Peyer's patch (tissue), 4 donors: ENCODE measurements at regions not wholly inside any gene's neighbourhood (a gene's known extent, or its start where the extent isn't known, plus 50 kb on each side); places are given as distances from the start of the nearest gene placed in this dataset.

Source experiments
- DNase-seq, 3 donors: peaks; one replicate each; pipeline ENCODE4 v3.0.0-alpha.2; 2017 to 2019
- H3K27ac ChIP-seq, 4 donors: fragments of 200-600 bp; sonication (generic); one replicate each; pipeline ENCODE4 v1.5.1; 2016 to 2019
- H3K27me3 ChIP-seq, 2 donors: fragments of 200-600 bp; sonication (generic); one replicate each; pipeline ENCODE4 v1.5.1; 2019
- H3K36me3 ChIP-seq, 3 donors: fragments of 200-600 bp; sonication (generic); one replicate each; pipeline ENCODE4 v1.5.1; 2016 to 2019
- H3K4me1 ChIP-seq, 4 donors: fragments of 200-600 bp; sonication (generic); one replicate each; pipeline ENCODE4 v1.5.1; 2016 to 2019
- H3K4me3 ChIP-seq, 4 donors: fragments of 200-600 bp; sonication (generic); 1 replicate in 3 of 4; 2 replicates in 1 of 4; pipeline ENCODE4 v1.5.1; 2016 to 2019; ENCODE audit warnings: mild to moderate bottlenecking in 1 of 4
- H3K9me3 ChIP-seq, 4 donors: fragments of 200-600 bp; sonication (generic); one replicate each; pipeline ENCODE4 v1.5.1; 2016 to 2019; ENCODE audit warnings: mild to moderate bottlenecking in 1 of 4
- CTCF ChIP-seq, 6 experiments: fragments of 450-650 bp in 4 of 6; fragments of 200-600 bp in 2 of 6; sonication (generic) in 1 of 6; IDR thresholded peaks; one replicate each; pipeline ENCODE4 v1.5.1; 2017 to 2019; ENCODE audit warnings: antibody characterized with exemption in 6 of 6, mild to moderate bottlenecking in 3 of 6, moderate library complexity in 1 of 6
- POLR2A ChIP-seq, 2 donors: fragments of 450-650 bp; IDR thresholded peaks; one replicate each; pipeline ENCODE4 v1.5.1; 2017; ENCODE audit warnings: antibody characterized with exemption in 2 of 2, mild to moderate bottlenecking in 2 of 2, moderate library complexity in 2 of 2

- Histone ChIP-seq H3K9me3 (no peaks in the 10 kb centered on the region), H3K4me1 (no peaks in the 10 kb centered on the region), H3K27ac (no peak overlapping the region), H3K36me3 (no peaks in the 10 kb centered on the region), H3K4me3 (no peak overlapping the region), H3K27me3 (no peaks in the 10 kb centered on the region)
- DNase-seq: no peak
- TF ChIP-seq POLR2A (IDR thresholded peaks at IDR 0.05): no peak
- no peak for TF ChIP-seq CTCF (IDR thresholded peaks at IDR 0.05)
Measured at GRCh38 chr9:78896479-78896878, 599.6 kb downstream of the PSAT1 start.

DNA sequence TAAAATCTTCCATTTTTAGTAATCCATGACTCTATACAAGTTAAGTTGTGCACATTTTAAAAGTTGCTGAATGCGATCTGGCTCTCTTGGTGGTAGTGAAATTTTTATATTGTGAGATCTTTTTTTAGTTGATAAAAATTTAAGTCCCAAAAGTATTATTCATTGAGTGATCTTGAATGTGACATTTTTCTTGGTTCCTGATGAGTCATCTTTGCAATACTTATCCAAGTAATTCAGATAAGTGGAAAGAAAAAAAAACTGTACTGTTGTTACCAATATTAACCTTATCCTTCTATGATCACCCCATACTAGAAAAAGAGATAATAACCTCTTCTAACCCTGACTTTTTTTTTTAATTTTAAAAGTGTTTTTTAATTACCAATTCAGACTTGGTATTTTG, 601.3 kb downstream of the PSAT1 start:
- Histone ChIP-seq H3K4me1 (no peaks in the 10 kb centered on the region), H3K27ac (no peak overlapping the region), H3K27me3 (no peaks in the 10 kb centered on the region), H3K9me3 (no peaks in the 10 kb centered on the region), H3K36me3 (no peaks in the 10 kb centered on the region), H3K4me3 (no peak overlapping the region)
- TF ChIP-seq CTCF (IDR thresholded peaks at IDR 0.05) (no peak), POLR2A (IDR thresholded peaks at IDR 0.05) (no peak)
- DNase-seq: no peak

- no peaks in the 10 kb centered on the region for H3K4me1 ChIP-seq
- H3K9me3 ChIP-seq: no peaks in the 10 kb centered on the region
- no peak for DNase-seq
- no peak overlapping the region for H3K4me3 ChIP-seq
- no peak overlapping the region for H3K27ac ChIP-seq
- H3K27me3 ChIP-seq: no peaks in the 10 kb centered on the region
- no peak for TF ChIP-seq CTCF (IDR thresholded peaks at IDR 0.05)
- no peak for TF ChIP-seq POLR2A (IDR thresholded peaks at IDR 0.05)
- H3K36me3 ChIP-seq: no peaks in the 10 kb centered on the region
Measured at GRCh38 chr9:78899006-78899405, 602.1 kb downstream of the PSAT1 start.

DNA sequence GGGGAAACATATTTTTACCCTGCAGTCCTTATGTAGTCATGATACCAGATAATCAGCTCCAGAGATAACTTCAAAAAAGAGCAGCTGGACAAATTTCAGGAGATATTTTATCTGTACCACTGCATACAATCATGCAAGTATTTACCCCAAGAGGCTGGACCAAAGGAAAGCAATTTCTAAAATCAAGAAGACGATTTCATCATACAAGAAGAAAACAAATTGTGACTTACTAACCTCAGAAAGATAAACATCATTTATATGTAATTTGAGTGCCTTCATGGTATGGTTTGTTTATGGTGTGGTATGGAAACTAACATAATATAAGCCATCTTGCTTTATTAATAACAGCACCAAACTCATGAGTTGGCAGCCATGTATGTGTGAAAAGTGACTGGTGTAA, 603.6 kb downstream of the PSAT1 start:
- DNase-seq: no peak
- Histone ChIP-seq H3K27ac (no peak overlapping the region), H3K4me3 (no peak overlapping the region), H3K4me1 (no peaks in the 10 kb centered on the region), H3K9me3 (no peaks in the 10 kb centered on the region), H3K36me3 (no peaks in the 10 kb centered on the region), H3K27me3 (no peaks in the 10 kb centered on the region)
- TF ChIP-seq POLR2A (IDR thresholded peaks at IDR 0.05): no peak
- no peak for TF ChIP-seq CTCF (IDR thresholded peaks at IDR 0.05)

DNA sequence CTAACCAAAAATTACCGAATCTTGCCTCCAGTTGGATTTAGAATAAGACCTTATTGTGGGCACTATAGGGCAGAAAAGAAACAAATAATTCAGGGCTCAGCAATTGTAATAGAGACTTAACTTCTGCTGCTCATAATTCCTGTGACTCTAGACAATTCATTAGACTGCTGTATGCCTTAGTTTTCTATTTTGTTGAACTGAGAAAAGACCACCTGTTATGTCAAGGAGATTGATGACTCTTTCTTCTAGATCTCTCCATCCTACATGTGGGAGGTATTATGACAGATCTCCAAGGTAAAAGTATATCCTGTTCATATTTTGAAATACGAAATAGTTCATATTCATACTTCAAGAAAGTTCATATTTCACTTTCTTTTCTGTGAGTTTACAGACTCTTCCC, 605.1 kb downstream of the PSAT1 start:
- H3K9me3 ChIP-seq: no peaks in the 10 kb centered on the region
- no peaks in the 10 kb centered on the region for H3K27me3 ChIP-seq
- no peak for DNase-seq
- H3K27ac ChIP-seq: no peak overlapping the region
- TF ChIP-seq POLR2A (IDR thresholded peaks at IDR 0.05): no peak
- TF ChIP-seq CTCF (IDR thresholded peaks at IDR 0.05): no peak
- no peaks in the 10 kb centered on the region for H3K36me3 ChIP-seq
- H3K4me1 ChIP-seq: no peaks in the 10 kb centered on the region
- H3K4me3 ChIP-seq: no peak overlapping the region

DNA sequence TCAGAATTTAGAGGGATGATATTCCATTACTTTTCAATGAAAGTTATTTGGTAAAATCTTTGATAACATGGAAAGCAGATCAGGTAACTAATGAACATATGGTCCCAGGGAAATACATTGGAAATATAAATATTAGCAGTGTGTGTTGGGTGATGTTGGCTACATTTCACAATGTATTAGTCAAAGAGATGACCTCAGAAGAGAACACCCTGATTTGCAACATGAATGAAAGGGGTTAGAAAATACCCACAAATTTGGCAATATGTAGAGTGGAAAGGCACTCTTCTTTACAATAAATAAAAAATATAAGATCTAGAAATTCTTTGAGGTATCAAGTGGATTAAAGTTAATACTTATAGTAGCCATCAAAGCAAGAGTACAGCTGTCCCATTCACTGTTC, 606.7 kb downstream of the PSAT1 start:
- Histone ChIP-seq H3K9me3 (no peaks in the 10 kb centered on the region), H3K4me3 (no peak overlapping the region), H3K27ac (no peak overlapping the region), H3K36me3 (no peaks in the 10 kb centered on the region), H3K27me3 (no peaks in the 10 kb centered on the region), H3K4me1 (no peaks in the 10 kb centered on the region)
- DNase-seq: no peak
- TF ChIP-seq CTCF (IDR thresholded peaks at IDR 0.05) (no peak), POLR2A (IDR thresholded peaks at IDR 0.05) (no peak)
